Nephron (organoid): ENCODE measurements at regions not wholly inside any gene's neighbourhood (a gene's known extent, or its start where the extent isn't known, plus 50 kb on each side); places are given as distances from the start of the nearest gene placed in this dataset.

ENCODE experiments used
- H3K27ac Mint-ChIP-seq, 3 experiments: 2 replicates each; pipeline ENCODE4 v1.8.0; 2020; ENCODE audit warnings: mixed read lengths in 3 of 3, mild to moderate bottlenecking in 2 of 3, moderate library complexity in 1 of 3
- H3K27me3 Mint-ChIP-seq: 2 replicates; pipeline ENCODE4 v1.8.0; 2021; ENCODE audit warnings: low read depth, mild to moderate bottlenecking, moderate library complexity, mixed read lengths
- H3K36me3 Mint-ChIP-seq: 2 replicates; pipeline ENCODE4 v1.8.0; 2020; ENCODE audit warnings: low read depth, mixed read lengths
- H3K4me1 Mint-ChIP-seq: 2 replicates; pipeline ENCODE4 v1.8.0; 2020; ENCODE audit warnings: mixed read lengths
- H3K4me3 Mint-ChIP-seq, 3 experiments: 2 replicates each; pipeline ENCODE4 v1.8.0; 2020; ENCODE audit warnings: mild to moderate bottlenecking in 3 of 3, mixed read lengths in 3 of 3, moderate library complexity in 2 of 3
- H3K9me3 Mint-ChIP-seq: 2 replicates; pipeline ENCODE4 v1.8.0; 2020; ENCODE audit warnings: mixed read lengths
- CTCF ChIP-seq, 3 experiments: fragments of 200-600 bp; sonication (generic); IDR thresholded peaks; one replicate each; pipeline ENCODE4 v1.5.0; 2021; ENCODE audit warnings: antibody characterized with exemption in 3 of 3; ENCODE audit not compliant: unreplicated experiment in 3 of 3

- no peak overlapping the region for H3K27ac Mint-ChIP-seq
- H3K4me1 Mint-ChIP-seq, result no peaks in the 10 kb centered on the region
- H3K9me3 Mint-ChIP-seq, result peaks cover 3% of the 10 kb centered on the region
- H3K27me3 Mint-ChIP-seq, result no peaks in the 10 kb centered on the region
- H3K4me3 Mint-ChIP-seq, result no peak overlapping the region
- no peaks in the 10 kb centered on the region for H3K36me3 Mint-ChIP-seq
- no peak for TF ChIP-seq CTCF (IDR thresholded peaks at IDR 0.05; ENCODE audit: unreplicated experiment in 3 of 3)
Measured at GRCh38 chr18:69291755-69292154, 108.9 kb upstream of the DOK6 start.

GRCh38 chr18:69300185-69300584 lies 100.5 kb upstream of the DOK6 start:
- no peak overlapping the region for H3K27ac Mint-ChIP-seq
- no peaks in the 10 kb centered on the region for H3K27me3 Mint-ChIP-seq
- no peak for TF ChIP-seq CTCF (IDR thresholded peaks at IDR 0.05; ENCODE audit: unreplicated experiment in 3 of 3)
- no peaks in the 10 kb centered on the region for H3K4me1 Mint-ChIP-seq
- H3K4me3 Mint-ChIP-seq, result no peak overlapping the region
- H3K9me3 Mint-ChIP-seq, result peaks cover 18% of the 10 kb centered on the region
- peaks cover 4% of the 10 kb centered on the region for H3K36me3 Mint-ChIP-seq

DNA sequence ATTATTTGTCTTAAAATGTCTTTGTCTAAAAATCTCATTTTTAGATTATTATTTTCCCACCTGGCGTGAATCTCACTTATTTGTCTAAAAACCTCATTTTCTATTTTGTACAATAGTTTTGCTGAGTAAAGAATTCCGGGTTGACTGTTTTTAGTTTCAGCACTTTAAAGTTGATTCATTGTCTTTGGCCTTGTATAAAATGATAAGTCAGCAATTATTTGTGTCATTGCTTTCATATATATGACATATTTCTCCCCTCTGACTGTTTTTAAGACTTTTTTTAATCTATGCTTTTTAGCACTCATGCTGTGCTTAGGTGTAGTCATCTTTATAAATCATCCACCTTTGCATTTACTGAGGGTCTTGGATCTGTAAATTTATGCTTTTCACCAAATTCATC lies 92.1 kb upstream of the DOK6 start:
- no peak for TF ChIP-seq CTCF (IDR thresholded peaks at IDR 0.05; ENCODE audit: unreplicated experiment in 3 of 3)
- H3K4me1 Mint-ChIP-seq, result no peaks in the 10 kb centered on the region
- no peaks in the 10 kb centered on the region for H3K27me3 Mint-ChIP-seq
- peaks cover 8% of the 10 kb centered on the region for H3K9me3 Mint-ChIP-seq
- no peak overlapping the region for H3K27ac Mint-ChIP-seq
- H3K4me3 Mint-ChIP-seq, result no peak overlapping the region
- H3K36me3 Mint-ChIP-seq, result peaks cover 5% of the 10 kb centered on the region

- Mint-ChIP-seq H3K4me3 (no peak overlapping the region), H3K27me3 (no peaks in the 10 kb centered on the region), H3K4me1 (peaks cover 11% of the 10 kb centered on the region), H3K36me3 (no peaks in the 10 kb centered on the region), H3K27ac (peak overlapping the region; percentile 19 to 38 (median 26)), H3K9me3 (peaks cover 6% of the 10 kb centered on the region)
- TF ChIP-seq CTCF (IDR thresholded peaks at IDR 0.05; ENCODE audit: unreplicated experiment in 3 of 3), result no peak
Measured at GRCh38 chr18:69326094-69326493, 74.6 kb upstream of the DOK6 start.

GRCh38 chr18:69328086-69328485 lies 72.6 kb upstream of the DOK6 start:
- Mint-ChIP-seq H3K4me3 (no peak overlapping the region), H3K4me1 (peaks cover 11% of the 10 kb centered on the region), H3K27me3 (no peaks in the 10 kb centered on the region)

More at GRCh38 chr18:69328086-69328485, 72.6 kb upstream of the DOK6 start:
- TF ChIP-seq CTCF (IDR thresholded peaks at IDR 0.05; ENCODE audit: unreplicated experiment in 3 of 3), result no peak
- Mint-ChIP-seq H3K27ac (no peak overlapping the region), H3K36me3 (no peaks in the 10 kb centered on the region), H3K9me3 (peaks cover 6% of the 10 kb centered on the region)
